ENCODE measurements at regions not wholly inside any gene's neighbourhood (a gene's known extent, or its start where the extent isn't known, plus 50 kb on each side); places are given as distances from the start of the nearest gene placed in this dataset.

GRCh38 chr1:38718031-38718430, 141.5 kb downstream of the RRAGC start:
- Mint-ChIP-seq H3K36me3 (no peaks in the 10 kb centered on the region), H3K27me3 (peaks cover 6 to 32% (median 17%) of the 10 kb centered on the region in 5 donors), H3K9me3 (peaks cover 0 to 14% (median 2%) of the 10 kb centered on the region in 11 donors), H3K4me3 (no peak overlapping the region), H3K27ac (no peak overlapping the region), H3K4me1 (no peaks in the 10 kb centered on the region)
- no peak for DNase-seq
- intact Hi-C loops (cut with micrococcal nuclease): no loop called here
- Histone ChIP-seq H3K36me3 (ENCODE audit: control insufficient read depth in 2 of 3, insufficient read depth in 3 of 3, low read length in 3 of 3) (no peaks in the 10 kb centered on the region), H3K9me3 (ENCODE audit: control insufficient read depth in 2 of 3, low read length in 3 of 3) (no peaks in the 10 kb centered on the region), H3K27ac (ENCODE audit: low read depth, low read length) (no peak overlapping the region), H3K27me3 (ENCODE audit: control insufficient read depth in 2 of 2, insufficient read depth in 2 of 2, low read length in 2 of 2) (no peaks in the 10 kb centered on the region), H3K4me3 (ENCODE audit: low read length) (no peak overlapping the region), H3K4me1 (ENCODE audit: control insufficient read depth in 2 of 2, insufficient read depth in 2 of 2, low read length in 2 of 2) (no peaks in the 10 kb centered on the region)
- ChIA-PET POLR2A (no interaction called here), CTCF (interaction anchor here (0.6 kb wide), 1 partner anchor 18 kb away, joined by 3 read pairs; no protein-coding TSS in a partner anchor)
- ATAC-seq: no peak

DNA sequence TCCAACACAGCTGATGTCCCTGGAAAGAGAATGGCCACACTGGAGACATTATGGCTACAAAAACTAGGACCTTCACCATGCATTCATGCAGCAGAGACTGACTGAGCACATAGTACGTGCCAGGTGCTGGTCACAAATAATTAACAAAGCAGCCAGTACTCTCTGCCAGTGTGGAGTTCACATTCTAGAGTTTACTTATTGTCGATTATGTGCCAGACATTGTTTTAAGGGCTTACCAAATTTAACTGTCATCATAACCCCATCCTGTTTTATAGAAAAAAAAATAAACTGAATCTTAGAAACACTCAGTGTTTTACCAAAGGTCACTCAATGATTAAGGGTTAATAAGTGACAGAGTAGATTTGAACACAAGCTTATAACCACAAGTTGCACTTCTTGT, 143.3 kb downstream of the RRAGC start:
- Mint-ChIP-seq H3K36me3 (no peaks in the 10 kb centered on the region), H3K27ac (no peak overlapping the region), H3K4me1 (no peaks in the 10 kb centered on the region), H3K4me3 (no peak overlapping the region), H3K27me3 (peaks cover 0 to 31% (median 10%) of the 10 kb centered on the region in 5 donors), H3K9me3 (peaks cover 0 to 16% (median 3%) of the 10 kb centered on the region in 11 donors)
- ATAC-seq (no peak), DNase-seq (no peak)
- Histone ChIP-seq H3K4me3 (ENCODE audit: low read length) (no peak overlapping the region), H3K27me3 (ENCODE audit: control insufficient read depth in 2 of 2, insufficient read depth in 2 of 2, low read length in 2 of 2) (no peaks in the 10 kb centered on the region), H3K9me3 (ENCODE audit: control insufficient read depth in 2 of 3, low read length in 3 of 3) (no peaks in the 10 kb centered on the region), H3K4me1 (ENCODE audit: control insufficient read depth in 2 of 2, insufficient read depth in 2 of 2, low read length in 2 of 2) (no peaks in the 10 kb centered on the region), H3K27ac (ENCODE audit: low read depth, low read length) (no peak overlapping the region), H3K36me3 (ENCODE audit: control insufficient read depth in 2 of 3, insufficient read depth in 3 of 3, low read length in 3 of 3) (no peaks in the 10 kb centered on the region)
- CTCF ChIA-PET: no interaction called here
- POLR2A ChIA-PET: no interaction called here
- intact Hi-C loops (cut with micrococcal nuclease): no loop called here

GRCh38 chr1:38715415-38715814, 144.2 kb downstream of the RRAGC start:
- DNase-seq (no peak), ATAC-seq (no peak)
- intact Hi-C loops (cut with micrococcal nuclease): no loop called here
- H3K27ac ChIP-seq (ENCODE audit: low read depth, low read length): no peak overlapping the region
- ChIA-PET POLR2A (no interaction called here), CTCF (no interaction called here)
- H3K9me3 ChIP-seq (ENCODE audit: control insufficient read depth in 2 of 3, low read length in 3 of 3): no peaks in the 10 kb centered on the region
- Mint-ChIP-seq H3K36me3 (no peaks in the 10 kb centered on the region), H3K9me3 (peaks cover 0 to 16% (median 4%) of the 10 kb centered on the region in 11 donors), H3K27me3 (peaks cover 0 to 28% (median 10%) of the 10 kb centered on the region in 5 donors), H3K27ac (no peak overlapping the region), H3K4me3 (no peak overlapping the region), H3K4me1 (no peaks in the 10 kb centered on the region)
- H3K27me3 ChIP-seq (ENCODE audit: control insufficient read depth in 2 of 2, insufficient read depth in 2 of 2, low read length in 2 of 2): no peaks in the 10 kb centered on the region
- no peaks in the 10 kb centered on the region for H3K4me1 ChIP-seq (ENCODE audit: control insufficient read depth in 2 of 2, insufficient read depth in 2 of 2, low read length in 2 of 2)
- H3K4me3 ChIP-seq (ENCODE audit: low read length): no peak overlapping the region
- no peaks in the 10 kb centered on the region for H3K36me3 ChIP-seq (ENCODE audit: control insufficient read depth in 2 of 3, insufficient read depth in 3 of 3, low read length in 3 of 3)

DNA sequence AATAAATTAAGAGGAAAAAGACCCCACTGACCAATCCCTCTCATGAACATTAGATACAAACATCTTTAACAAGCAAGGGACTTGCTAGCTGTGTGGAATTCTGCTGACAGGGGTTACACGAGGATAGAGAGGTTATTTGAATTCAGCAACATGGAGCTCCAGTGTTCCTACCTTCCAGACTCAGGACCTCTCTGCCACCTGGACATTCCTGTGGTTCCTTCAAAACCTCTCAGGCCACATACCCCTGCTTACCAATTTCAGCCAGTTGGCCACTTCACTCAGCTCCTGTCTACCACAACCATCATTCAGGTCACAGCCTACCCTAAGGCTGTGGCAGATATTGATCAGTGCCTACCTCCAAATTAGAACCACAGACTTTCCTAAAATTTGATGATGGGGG, 147.5 kb downstream of the RRAGC start:
- no peak overlapping the region for H3K4me3 ChIP-seq (ENCODE audit: low read length)
- no peaks in the 10 kb centered on the region for H3K36me3 Mint-ChIP-seq

GRCh38 chr1:38708701-38709258, 150.8 kb downstream of the RRAGC start:
- intact Hi-C loops (cut with micrococcal nuclease): no loop called here
- no peaks in the 10 kb centered on the region for H3K9me3 ChIP-seq (ENCODE audit: control insufficient read depth in 2 of 3, low read length in 3 of 3)
- Mint-ChIP-seq H3K27ac (no peak overlapping the region), H3K27me3 (peaks cover 15 to 40% (median 35%) of the 10 kb centered on the region in 5 donors), H3K36me3 (peaks cover 0 to 13% (median 5%) of the 10 kb centered on the region in 5 donors), H3K9me3 (peaks cover 5 to 34% (median 17%) of the 10 kb centered on the region in 11 donors), H3K4me1 (no peaks in the 10 kb centered on the region), H3K4me3 (no peak overlapping the region)
- H3K36me3 ChIP-seq (ENCODE audit: control insufficient read depth in 2 of 3, insufficient read depth in 3 of 3, low read length in 3 of 3): no peaks in the 10 kb centered on the region
- no peaks in the 10 kb centered on the region for H3K27me3 ChIP-seq (ENCODE audit: control insufficient read depth in 2 of 2, insufficient read depth in 2 of 2, low read length in 2 of 2)
- no peak overlapping the region for H3K4me3 ChIP-seq (ENCODE audit: low read length)
- no peak overlapping the region for H3K27ac ChIP-seq (ENCODE audit: low read depth, low read length)
- ChIA-PET CTCF (no interaction called here), POLR2A (no interaction called here)
- ATAC-seq: no peak
- no peak for DNase-seq
- no peaks in the 10 kb centered on the region for H3K4me1 ChIP-seq (ENCODE audit: control insufficient read depth in 2 of 2, insufficient read depth in 2 of 2, low read length in 2 of 2)

More for the DNA sequence above, 147.5 kb downstream of the RRAGC start:
- Mint-ChIP-seq H3K4me1 (no peaks in the 10 kb centered on the region), H3K27ac (no peak overlapping the region), H3K27me3 (peaks cover 0 to 21% (median 9%) of the 10 kb centered on the region in 5 donors), H3K4me3 (no peak overlapping the region), H3K9me3 (peaks cover 0 to 16% (median 7%) of the 10 kb centered on the region in 11 donors)
- POLR2A ChIA-PET: no interaction called here
- CTCF ChIA-PET: no interaction called here
- Histone ChIP-seq H3K4me1 (ENCODE audit: control insufficient read depth in 2 of 2, insufficient read depth in 2 of 2, low read length in 2 of 2) (no peaks in the 10 kb centered on the region), H3K9me3 (ENCODE audit: control insufficient read depth in 2 of 3, low read length in 3 of 3) (no peaks in the 10 kb centered on the region), H3K36me3 (ENCODE audit: control insufficient read depth in 2 of 3, insufficient read depth in 3 of 3, low read length in 3 of 3) (no peaks in the 10 kb centered on the region), H3K27me3 (ENCODE audit: control insufficient read depth in 2 of 2, insufficient read depth in 2 of 2, low read length in 2 of 2) (no peaks in the 10 kb centered on the region), H3K27ac (ENCODE audit: low read depth, low read length) (no peak overlapping the region)
- no peak for ATAC-seq
- DNase-seq: no peak
- intact Hi-C loops (cut with micrococcal nuclease): no loop called here

DNA sequence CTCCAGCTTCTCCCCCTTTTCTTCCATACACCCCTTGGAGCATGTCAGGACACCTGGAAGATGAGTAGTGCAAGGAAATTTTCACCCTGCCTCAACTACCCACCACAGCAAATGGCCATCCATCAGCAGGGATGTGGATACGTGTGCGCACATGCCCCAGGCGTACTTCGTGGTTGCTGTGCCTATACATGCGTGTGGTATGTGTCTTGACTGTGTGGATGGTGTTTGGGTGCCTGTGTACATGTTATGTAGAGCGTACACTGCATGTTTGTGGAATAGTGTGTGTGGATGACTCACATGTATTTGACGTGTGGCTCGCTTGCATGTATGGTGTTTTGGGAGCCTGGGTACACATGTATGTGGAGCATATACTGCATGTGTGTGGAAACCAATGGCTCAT, 158.5 kb downstream of the RRAGC start:
- Mint-ChIP-seq H3K4me1 (no peaks in the 10 kb centered on the region), H3K27ac (no peak overlapping the region), H3K27me3 (peaks cover 9 to 71% (median 40%) of the 10 kb centered on the region in 5 donors), H3K4me3 (no peak overlapping the region), H3K9me3 (peaks cover 2 to 41% (median 14%) of the 10 kb centered on the region in 11 donors), H3K36me3 (peaks cover 0 to 9% (median under 1%) of the 10 kb centered on the region in 5 donors)
- ATAC-seq: no peak
- H3K4me1 ChIP-seq (ENCODE audit: control insufficient read depth in 2 of 2, insufficient read depth in 2 of 2, low read length in 2 of 2): no peaks in the 10 kb centered on the region
- no peaks in the 10 kb centered on the region for H3K27me3 ChIP-seq (ENCODE audit: control insufficient read depth in 2 of 2, insufficient read depth in 2 of 2, low read length in 2 of 2)
- intact Hi-C loops (cut with micrococcal nuclease): no loop called here
- no peak for DNase-seq
- H3K9me3 ChIP-seq (ENCODE audit: control insufficient read depth in 2 of 3, low read length in 3 of 3): no peaks in the 10 kb centered on the region
- no peak overlapping the region for H3K4me3 ChIP-seq (ENCODE audit: low read length)
- H3K27ac ChIP-seq (ENCODE audit: low read depth, low read length): no peak overlapping the region
- ChIA-PET CTCF (no interaction called here), POLR2A (no interaction called here)
- no peaks in the 10 kb centered on the region for H3K36me3 ChIP-seq (ENCODE audit: control insufficient read depth in 2 of 3, insufficient read depth in 3 of 3, low read length in 3 of 3)

DNA sequence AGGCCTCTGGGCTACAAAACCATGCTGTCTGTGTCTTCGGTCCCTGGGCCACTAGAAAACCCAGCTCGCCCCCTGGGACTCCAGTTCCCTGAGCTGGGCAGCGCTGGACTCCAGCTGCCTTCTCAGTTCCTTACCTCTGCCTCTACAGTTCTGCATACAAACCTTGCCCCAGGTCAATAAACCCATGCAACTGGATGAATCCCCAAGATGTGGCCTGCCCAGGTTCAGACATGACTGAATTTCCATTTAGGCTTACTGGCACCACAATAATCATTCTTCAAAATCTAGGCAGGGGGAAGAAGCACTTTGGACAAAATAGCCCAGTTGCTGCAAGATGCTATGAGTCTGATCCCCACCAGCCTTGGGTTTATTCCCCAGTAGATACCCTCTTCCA, 159.5 kb downstream of the RRAGC start:
- Histone ChIP-seq H3K9me3 (ENCODE audit: control insufficient read depth in 2 of 3, low read length in 3 of 3) (no peaks in the 10 kb centered on the region), H3K4me3 (ENCODE audit: low read length) (no peak overlapping the region), H3K27ac (ENCODE audit: low read depth, low read length) (no peak overlapping the region), H3K27me3 (ENCODE audit: control insufficient read depth in 2 of 2, insufficient read depth in 2 of 2, low read length in 2 of 2) (no peaks in the 10 kb centered on the region), H3K36me3 (ENCODE audit: control insufficient read depth in 2 of 3, insufficient read depth in 3 of 3, low read length in 3 of 3) (no peaks in the 10 kb centered on the region), H3K4me1 (ENCODE audit: control insufficient read depth in 2 of 2, insufficient read depth in 2 of 2, low read length in 2 of 2) (no peaks in the 10 kb centered on the region)
- peaks cover 0 to 31% (median 10%) of the 10 kb centered on the region in 11 donors for H3K9me3 Mint-ChIP-seq
- peaks cover 5 to 68% (median 32%) of the 10 kb centered on the region in 5 donors for H3K27me3 Mint-ChIP-seq
- ATAC-seq: no peak
- DNase-seq: no peak
- ChIA-PET CTCF (no interaction called here), POLR2A (no interaction called here)
- H3K36me3 Mint-ChIP-seq: peaks cover 0 to 3% (median 0%) of the 10 kb centered on the region in 5 donors
- H3K4me3 Mint-ChIP-seq: no peak overlapping the region
- intact Hi-C loops (cut with micrococcal nuclease): no loop called here
- no peaks in the 10 kb centered on the region for H3K4me1 Mint-ChIP-seq
- H3K27ac Mint-ChIP-seq: no peak overlapping the region
